Sigmoid colon (tissue), 6 donors: ENCODE measurements at regions not wholly inside any gene's neighbourhood (a gene's known extent, or its start where the extent isn't known, plus 50 kb on each side); places are given as distances from the start of the nearest gene placed in this dataset.

Source experiments
- DNase-seq: peaks from one replicate; pipeline ENCODE4 v3.0.0-alpha.2; 2019
- H3K27ac ChIP-seq, 4 donors: fragments of 200-600 bp; sonication (generic); one replicate each; pipeline ENCODE4 v1.5.1; 2016 to 2019; ENCODE audit warnings: mild to moderate bottlenecking in 1 of 4
- H3K27me3 ChIP-seq, 3 donors: fragments of 200-600 bp; sonication (generic); one replicate each; pipeline ENCODE4 v1.5.1; 2019; ENCODE audit warnings: mild to moderate bottlenecking in 1 of 3
- H3K36me3 ChIP-seq, 4 donors: fragments of 200-600 bp; sonication (generic); one replicate each; pipeline ENCODE4 v1.5.1; 2016 to 2019
- H3K4me1 ChIP-seq, 4 donors: fragments of 200-600 bp; sonication (generic); one replicate each; pipeline ENCODE4 v1.5.1; 2017 to 2019
- H3K4me3 ChIP-seq, 4 donors: fragments of 200-600 bp; sonication (generic); one replicate each; pipeline ENCODE4 v1.5.1; 2017 to 2019; ENCODE audit warnings: mild to moderate bottlenecking in 2 of 4, moderate library complexity in 1 of 4
- H3K9me3 ChIP-seq, 4 donors: fragments of 200-600 bp in 3 of 4; sonication (generic) in 3 of 4; one replicate each; pipeline versions ENCODE4 v1.5.1 to v1.6.1; 2013 to 2019
- EP300 ChIP-seq, 4 donors: sonication (generic); formaldehyde crosslinking; IDR thresholded peaks; one replicate each; pipeline ENCODE4 v1.6.1; 2017; ENCODE audit warnings: antibody characterized with exemption in 4 of 4
- POLR2A ChIP-seq, 2 donors: fragments of 450-650 bp; IDR thresholded peaks; one replicate each; pipeline ENCODE4 v1.6.1; 2016; ENCODE audit warnings: antibody characterized with exemption in 2 of 2, mild to moderate bottlenecking in 2 of 2, moderate library complexity in 2 of 2
- POLR2AphosphoS5 ChIP-seq, 4 donors: sonication (generic); formaldehyde crosslinking; IDR thresholded peaks; one replicate each; pipeline ENCODE4 v1.6.1; 2017; ENCODE audit warnings: antibody characterized with exemption in 4 of 4
- WGBS, 2 donors: extraction: QIAGEN DNeasy Blood & Tissue Kit; methylation state at CpG; one replicate each; pipeline ENCODE4 v1.1.7; 2013; 5-methylcytosine and 5-hydroxymethylcytosine counted together
- intact Hi-C: fragments of 100-400 bp; cut with DNase I; formaldehyde crosslinking; loops from one replicate; pipeline ENCODE4 v1.15.1; 2023
- TF ChIP-seq, protein P1 (sequence below), 4 experiments: fragments of 450-650 bp in 3 of 4; fragments of 200-600 bp in 1 of 4; IDR thresholded peaks; one replicate each; pipeline ENCODE4 v1.5.1; 2016 to 2019; ENCODE audit warnings: antibody characterized with exemption in 4 of 4, mild to moderate bottlenecking in 3 of 4, moderate library complexity in 2 of 4
- donor health status: healthy with polysubstance abuse.
- donor health status: healthy.

DNA sequence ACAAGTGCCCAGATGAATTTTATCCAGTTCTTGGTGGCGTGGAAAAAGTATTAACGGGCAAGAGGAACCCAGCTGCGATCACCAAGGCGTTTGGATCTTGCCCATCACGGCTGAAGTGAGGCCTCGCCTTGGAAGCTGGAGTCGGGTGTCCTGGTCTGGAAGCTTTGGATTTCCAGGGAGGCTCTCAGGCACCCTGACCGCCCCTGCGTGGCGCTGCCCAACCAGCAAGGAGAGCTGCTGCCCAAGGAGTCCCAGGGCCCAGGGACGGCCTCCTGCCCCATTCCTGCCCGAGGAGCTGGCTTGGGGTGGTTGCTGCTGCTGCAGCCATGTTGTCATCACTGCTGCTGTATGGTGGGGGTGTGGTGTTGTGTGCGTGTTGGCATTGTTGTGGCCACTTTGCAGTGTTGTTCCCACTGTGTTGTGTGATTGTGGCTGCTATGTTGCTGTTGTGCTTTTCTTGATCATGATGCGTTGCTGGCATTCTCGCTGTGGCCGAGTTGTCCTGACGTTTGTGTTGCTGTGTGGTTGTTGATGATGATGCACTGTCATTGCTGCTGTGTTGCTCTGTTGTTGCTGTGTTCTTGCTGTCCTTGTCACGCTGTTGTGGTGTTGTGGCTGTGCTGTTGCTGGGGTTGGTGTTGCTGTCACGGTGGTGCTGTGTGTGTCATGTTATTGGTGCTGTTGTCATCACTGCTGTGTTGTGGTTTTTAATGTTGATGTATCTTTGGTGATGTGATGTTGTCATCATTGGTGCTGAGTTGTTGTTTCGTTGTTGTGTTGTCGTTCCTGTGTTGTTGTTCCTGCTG is 318.8 kb downstream of the C16orf95 start:
- Histone ChIP-seq H3K4me3 (no peak overlapping the region), H3K36me3 (no peaks in the 10 kb centered on the region), H3K27me3 (peaks cover 3 to 44% (median 22%) of the 10 kb centered on the region in 3 donors), H3K4me1 (no peaks in the 10 kb centered on the region), H3K9me3 (peaks cover 0 to 4% (median 0%) of the 10 kb centered on the region in 4 donors), H3K27ac (no peak overlapping the region)
- DNase-seq: peak; percentile 54
- intact Hi-C loops: no loop called here
- TF ChIP-seq, protein P1, sequence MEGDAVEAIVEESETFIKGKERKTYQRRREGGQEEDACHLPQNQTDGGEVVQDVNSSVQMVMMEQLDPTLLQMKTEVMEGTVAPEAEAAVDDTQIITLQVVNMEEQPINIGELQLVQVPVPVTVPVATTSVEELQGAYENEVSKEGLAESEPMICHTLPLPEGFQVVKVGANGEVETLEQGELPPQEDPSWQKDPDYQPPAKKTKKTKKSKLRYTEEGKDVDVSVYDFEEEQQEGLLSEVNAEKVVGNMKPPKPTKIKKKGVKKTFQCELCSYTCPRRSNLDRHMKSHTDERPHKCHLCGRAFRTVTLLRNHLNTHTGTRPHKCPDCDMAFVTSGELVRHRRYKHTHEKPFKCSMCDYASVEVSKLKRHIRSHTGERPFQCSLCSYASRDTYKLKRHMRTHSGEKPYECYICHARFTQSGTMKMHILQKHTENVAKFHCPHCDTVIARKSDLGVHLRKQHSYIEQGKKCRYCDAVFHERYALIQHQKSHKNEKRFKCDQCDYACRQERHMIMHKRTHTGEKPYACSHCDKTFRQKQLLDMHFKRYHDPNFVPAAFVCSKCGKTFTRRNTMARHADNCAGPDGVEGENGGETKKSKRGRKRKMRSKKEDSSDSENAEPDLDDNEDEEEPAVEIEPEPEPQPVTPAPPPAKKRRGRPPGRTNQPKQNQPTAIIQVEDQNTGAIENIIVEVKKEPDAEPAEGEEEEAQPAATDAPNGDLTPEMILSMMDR (IDR thresholded peaks at IDR 0.05): no peak
- TF ChIP-seq EP300 (IDR thresholded peaks at IDR 0.05) (no peak), POLR2AphosphoS5 (IDR thresholded peaks at IDR 0.05) (no peak), POLR2A (IDR thresholded peaks at IDR 0.05) (no peak)
- 89 to 91% methylated on average over 21 of the region's 21 CpGs for WGBS, 2 donors

DNA sequence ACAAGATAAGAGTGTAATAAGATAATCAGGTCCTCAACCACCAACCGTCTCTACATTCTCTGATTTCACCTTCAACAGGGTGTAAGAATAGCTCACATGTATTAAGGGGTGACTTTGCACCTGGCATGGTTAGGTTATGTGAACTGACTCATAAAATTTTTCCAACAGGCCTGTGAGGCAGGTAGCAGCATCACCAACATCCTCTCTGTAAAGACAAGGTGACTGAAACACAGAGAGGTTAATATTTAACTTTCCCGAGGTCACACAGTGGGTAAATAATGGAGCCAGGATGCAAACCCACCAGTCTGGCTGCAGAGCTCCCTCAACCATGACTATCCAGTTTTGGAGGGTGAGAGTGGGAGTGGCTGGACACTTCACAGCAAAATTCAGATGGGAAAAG is 317.2 kb downstream of the C16orf95 start:
- TF ChIP-seq EP300 (IDR thresholded peaks at IDR 0.05) (no peak), POLR2A (IDR thresholded peaks at IDR 0.05) (no peak), POLR2AphosphoS5 (IDR thresholded peaks at IDR 0.05) (no peak)
- TF ChIP-seq, protein P1 (IDR thresholded peaks at IDR 0.05): no peak
- H3K4me3 ChIP-seq: no peak overlapping the region
- no peak overlapping the region for H3K27ac ChIP-seq
- peak; percentile 0 for DNase-seq
- 18 to 68% methylated on average over 2 of the region's 2 CpGs for WGBS, 2 donors
- H3K27me3 ChIP-seq: peaks cover 0 to 29% (median 16%) of the 10 kb centered on the region in 3 donors
- no peaks in the 10 kb centered on the region for H3K4me1 ChIP-seq
- peaks cover 0 to 4% (median 0%) of the 10 kb centered on the region in 4 donors for H3K9me3 ChIP-seq
- no peaks in the 10 kb centered on the region for H3K36me3 ChIP-seq
- intact Hi-C loops: no loop called here

DNA sequence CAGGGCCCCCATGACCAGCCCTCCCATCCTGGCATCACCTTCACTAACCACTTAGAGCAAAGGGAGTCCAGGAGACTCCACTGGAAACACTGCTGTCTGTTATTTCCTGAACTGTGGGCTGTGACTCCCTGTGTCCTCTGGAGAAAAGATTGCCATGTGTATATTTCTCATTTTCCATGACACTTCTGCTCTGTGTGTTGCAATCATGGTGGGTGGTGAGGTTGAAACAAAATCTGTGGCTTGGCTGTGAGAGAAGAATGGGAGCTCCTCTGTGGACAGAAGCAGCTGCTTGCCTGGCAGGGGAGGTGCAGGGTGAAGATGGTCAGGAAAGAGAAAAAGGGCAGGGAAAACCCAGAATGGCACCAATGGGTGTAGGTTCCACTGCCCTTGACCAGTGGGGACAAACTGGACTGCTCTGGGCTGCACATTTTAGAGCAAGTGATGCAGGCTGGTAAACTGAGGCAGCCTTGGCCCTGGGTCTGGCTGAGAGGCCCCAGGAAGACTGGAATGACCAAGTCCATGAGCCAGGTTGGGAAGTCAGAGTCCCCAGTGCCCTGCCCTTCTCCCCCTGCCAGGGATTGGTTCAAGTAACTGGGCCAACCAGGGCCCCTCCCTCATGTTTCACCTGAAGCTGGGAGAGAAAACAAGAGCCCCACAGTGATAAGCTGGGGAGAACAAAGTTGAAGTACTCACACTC is 314.3 kb downstream of the C16orf95 start:
- peaks cover 0 to 4% (median 0%) of the 10 kb centered on the region in 4 donors for H3K9me3 ChIP-seq
- intact Hi-C loops: no loop called here
- H3K36me3 ChIP-seq: no peaks in the 10 kb centered on the region
- peaks cover 0 to 19% (median 0%) of the 10 kb centered on the region in 3 donors for H3K27me3 ChIP-seq
- H3K27ac ChIP-seq: no peak overlapping the region
- TF ChIP-seq EP300 (IDR thresholded peaks at IDR 0.05) (no peak), POLR2AphosphoS5 (IDR thresholded peaks at IDR 0.05) (no peak), POLR2A (IDR thresholded peaks at IDR 0.05) (no peak)
- TF ChIP-seq, protein P1 (IDR thresholded peaks at IDR 0.05): no peak
- no peak overlapping the region for H3K4me3 ChIP-seq
- DNase-seq: peak; percentile 40
- no peaks in the 10 kb centered on the region for H3K4me1 ChIP-seq

DNA sequence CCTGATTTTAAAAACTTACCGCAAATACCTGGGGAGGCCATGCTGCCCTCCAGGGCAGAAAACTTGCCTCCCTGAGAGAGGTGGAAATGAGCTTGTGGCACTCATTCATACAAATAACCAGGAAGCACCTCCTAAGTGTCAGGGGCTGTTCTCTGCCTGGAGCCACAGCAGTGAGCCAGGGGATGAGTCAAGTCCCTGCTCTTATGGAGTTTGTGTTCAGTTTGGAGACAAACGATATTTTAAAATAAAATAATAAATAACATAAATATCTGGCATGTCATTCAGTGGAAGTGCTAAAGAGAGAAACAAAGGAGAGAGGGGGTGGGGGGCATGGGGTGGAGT is 313.8 kb downstream of the C16orf95 start:
- Histone ChIP-seq H3K9me3 (peaks cover 0 to 4% (median 0%) of the 10 kb centered on the region in 4 donors), H3K4me3 (no peak overlapping the region), H3K27me3 (peaks cover 0 to 19% (median 0%) of the 10 kb centered on the region in 3 donors), H3K4me1 (no peaks in the 10 kb centered on the region), H3K27ac (no peak overlapping the region), H3K36me3 (no peaks in the 10 kb centered on the region)
- 48 to 70% methylated on average over 2 of the region's 2 CpGs for WGBS, 2 donors
- DNase-seq: peak; percentile 2
- intact Hi-C loops: no loop called here
- TF ChIP-seq POLR2A (IDR thresholded peaks at IDR 0.05) (no peak), POLR2AphosphoS5 (IDR thresholded peaks at IDR 0.05) (no peak), EP300 (IDR thresholded peaks at IDR 0.05) (no peak)

DNA sequence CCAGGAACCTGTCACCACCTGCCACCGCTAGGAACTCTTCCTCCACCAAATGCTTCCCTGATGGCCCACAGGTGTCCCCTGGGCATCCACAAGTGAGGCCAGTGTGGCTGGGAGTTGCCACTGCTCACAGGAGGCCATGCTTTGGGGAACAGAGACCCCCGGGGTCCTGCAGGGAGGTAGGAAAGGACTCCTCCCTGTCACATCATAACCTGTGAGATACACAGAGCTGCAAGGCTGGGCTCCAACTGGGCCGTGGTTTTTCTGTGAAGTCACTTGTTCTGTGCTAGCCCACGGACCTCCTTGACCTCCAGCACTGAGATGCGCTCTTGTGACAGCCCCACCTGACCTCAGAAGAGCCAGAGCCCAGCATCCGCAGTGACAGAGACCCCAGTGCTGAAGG is 311.2 kb downstream of the C16orf95 start:
- DNase-seq: peak; percentile 52
- Histone ChIP-seq H3K4me1 (no peaks in the 10 kb centered on the region), H3K27ac (no peak overlapping the region), H3K27me3 (peaks cover 0 to 25% (median 0%) of the 10 kb centered on the region in 3 donors), H3K36me3 (no peaks in the 10 kb centered on the region), H3K9me3 (no peaks in the 10 kb centered on the region), H3K4me3 (no peak overlapping the region)
- intact Hi-C loops: no loop called here
- TF ChIP-seq POLR2AphosphoS5 (IDR thresholded peaks at IDR 0.05) (no peak), POLR2A (IDR thresholded peaks at IDR 0.05) (no peak)
- TF ChIP-seq, protein P1 (IDR thresholded peaks at IDR 0.05): no peak
- WGBS, 2 donors: 82 to 87% methylated on average over 6 of the region's 6 CpGs
